Hippocampal formation (tissue), 2 donors: ENCODE measurements at regions not wholly inside any gene's neighbourhood (a gene's known extent, or its start where the extent isn't known, plus 50 kb on each side); places are given as distances from the start of the nearest gene placed in this dataset.

Experiments used
- DNase-seq, 2 donors: peaks; one replicate each; lab custom pipeline; 2025; lab: John Stamatoyannopoulos, UW

- no peak for DNase-seq
Measured at GRCh38 chr20:58111310-58112016, 117.0 kb downstream of the ANKRD60 start.

DNA sequence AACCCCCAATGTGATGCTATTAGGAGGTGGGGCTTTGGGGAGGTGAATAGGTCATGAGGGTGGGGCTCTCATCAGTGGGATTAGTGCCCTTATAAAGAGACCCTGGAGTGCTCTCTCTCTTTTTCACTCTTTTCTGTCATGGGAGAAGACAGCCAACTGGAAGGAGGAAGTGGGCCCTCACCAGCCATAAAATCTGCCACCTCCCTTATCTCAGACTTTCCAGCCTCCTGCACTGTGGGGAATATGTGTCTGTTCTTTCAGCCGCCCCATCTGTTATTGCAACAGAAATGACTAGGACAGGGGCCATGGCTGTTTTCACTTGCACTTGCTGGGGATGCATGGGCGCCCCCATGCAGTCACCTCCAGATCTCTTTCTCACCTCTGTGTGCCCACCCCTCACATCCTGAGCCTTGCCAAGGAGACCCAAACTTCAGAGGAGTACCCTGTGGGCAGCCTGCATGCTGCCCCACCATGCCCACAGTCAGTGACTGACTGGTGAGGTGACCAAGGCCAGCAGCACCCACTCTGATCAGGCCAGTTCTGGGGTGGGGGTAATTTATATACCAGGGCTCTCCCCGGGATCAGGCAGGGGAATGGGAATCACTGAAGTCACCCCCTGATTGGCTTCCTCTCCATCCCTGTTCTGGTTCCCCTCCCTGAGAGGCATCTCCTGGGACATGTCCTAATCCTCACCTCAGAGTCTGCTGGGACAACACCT, 118.4 kb downstream of the ANKRD60 start:
- DNase-seq: no peak

DNA sequence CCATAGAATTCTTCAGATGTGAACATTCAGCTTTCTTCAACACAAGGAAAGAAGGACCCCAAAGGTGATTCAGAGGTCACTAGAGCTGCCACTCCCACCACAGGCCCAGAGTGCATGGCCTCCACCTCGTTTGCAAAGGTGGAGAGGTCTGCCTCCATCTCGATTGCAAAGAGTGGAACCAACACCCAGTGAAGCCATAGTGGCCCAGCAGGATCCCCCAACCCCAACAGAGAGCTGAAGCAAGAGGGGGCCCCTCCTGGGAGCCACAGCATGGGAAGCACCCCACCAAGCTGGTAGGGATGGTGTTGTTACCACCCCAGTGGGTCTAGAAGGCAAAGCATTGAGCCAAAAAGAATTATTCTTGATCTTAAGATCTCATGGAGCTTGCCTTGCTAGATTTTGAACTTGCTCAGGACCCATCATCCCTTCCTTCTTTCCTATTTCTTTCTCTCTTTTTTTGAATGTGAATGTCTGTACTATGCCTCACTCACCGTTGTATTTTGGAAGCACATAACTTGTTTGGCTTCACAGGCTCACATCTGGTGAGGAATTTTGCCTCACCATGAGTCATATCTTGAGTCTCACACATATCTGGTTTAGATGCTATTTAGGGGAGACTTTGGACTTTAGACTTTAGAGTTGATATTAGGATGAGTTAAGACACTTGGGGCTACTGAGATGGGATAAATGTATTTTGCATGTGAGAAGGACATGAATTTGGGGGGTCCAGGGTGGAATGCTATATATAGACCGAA, 119.2 kb downstream of the ANKRD60 start:
- DNase-seq: no peak

- DNase-seq: no peak
Measured at GRCh38 chr20:58107533-58107932, 120.9 kb downstream of the ANKRD60 start.

- DNase-seq: no peak
Measured at GRCh38 chr20:58106143-58106750, 122.2 kb downstream of the ANKRD60 start.

DNA sequence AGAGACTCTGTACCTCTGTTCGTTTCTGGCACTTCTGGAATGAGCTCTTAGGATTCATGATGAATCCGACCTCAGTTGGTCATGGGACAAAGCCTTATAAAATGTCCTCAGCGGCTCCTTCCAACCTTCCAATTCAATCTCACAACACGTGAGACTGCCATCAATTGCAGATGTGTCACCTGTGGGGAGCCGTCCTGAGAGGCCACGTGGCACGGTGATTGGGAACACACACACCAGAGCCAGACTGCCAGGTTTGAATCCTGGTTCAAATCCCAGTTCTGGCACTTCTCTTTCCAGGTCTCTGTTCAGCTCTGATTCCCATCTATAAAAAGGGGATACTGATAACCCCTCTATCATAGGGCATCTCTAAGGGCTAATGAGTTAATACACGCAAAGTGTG, 124.5 kb downstream of the ANKRD60 start:
- DNase-seq: no peak

- no peak for DNase-seq
Measured at GRCh38 chr20:58103517-58103904, 124.9 kb downstream of the ANKRD60 start.

GRCh38 chr20:58102744-58103516, 125.5 kb downstream of the ANKRD60 start:
- no peak for DNase-seq

DNA sequence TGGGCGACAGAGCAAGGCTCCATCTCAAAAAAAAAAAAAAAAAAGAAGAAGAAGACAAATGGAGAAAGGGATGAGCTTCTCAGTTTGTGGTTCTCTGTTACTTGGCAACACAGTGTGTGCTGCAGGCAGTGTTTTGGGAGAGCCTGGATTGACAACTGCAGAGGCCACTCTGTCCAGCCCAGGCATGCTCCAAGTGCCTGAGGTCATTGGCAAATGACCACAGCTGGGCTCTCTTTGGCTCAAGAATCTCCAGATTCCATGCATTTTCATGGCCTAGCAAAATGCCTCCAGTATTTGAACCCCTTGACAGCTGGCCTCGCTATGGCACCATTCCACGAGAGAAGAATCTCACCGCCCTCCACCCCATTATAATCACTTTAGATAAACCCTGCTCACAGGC, 126.2 kb downstream of the ANKRD60 start:
- no peak for DNase-seq

- no peak for DNase-seq
Measured at GRCh38 chr20:58100731-58101356, 127.6 kb downstream of the ANKRD60 start.

GRCh38 chr20:58099956-58100730, 128.3 kb downstream of the ANKRD60 start:
- no peak for DNase-seq

GRCh38 chr20:58099291-58099935, 129.0 kb downstream of the ANKRD60 start:
- DNase-seq: no peak

DNA sequence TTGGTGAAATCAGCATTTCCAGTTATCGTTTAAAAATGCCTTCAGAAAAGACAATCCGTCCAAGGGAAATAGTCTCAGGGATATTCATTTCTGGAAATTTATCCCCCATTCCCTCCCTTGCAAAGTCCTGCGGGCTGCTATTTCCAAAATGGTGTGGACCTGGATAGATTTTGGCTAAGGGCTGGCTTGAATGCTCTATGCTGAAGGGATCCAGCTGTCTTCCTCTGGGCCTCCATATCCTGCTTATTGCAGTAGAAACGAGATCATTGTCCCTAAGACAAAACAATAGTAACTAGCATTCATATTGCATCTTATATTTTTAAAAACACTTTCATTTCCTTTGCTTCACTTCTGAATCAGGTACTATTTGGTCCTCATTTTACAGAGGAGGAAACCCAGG, 129.9 kb downstream of the ANKRD60 start:
- no peak for DNase-seq

- no peak for DNase-seq
Measured at GRCh38 chr20:58097943-58098342, 130.5 kb downstream of the ANKRD60 start.

DNA sequence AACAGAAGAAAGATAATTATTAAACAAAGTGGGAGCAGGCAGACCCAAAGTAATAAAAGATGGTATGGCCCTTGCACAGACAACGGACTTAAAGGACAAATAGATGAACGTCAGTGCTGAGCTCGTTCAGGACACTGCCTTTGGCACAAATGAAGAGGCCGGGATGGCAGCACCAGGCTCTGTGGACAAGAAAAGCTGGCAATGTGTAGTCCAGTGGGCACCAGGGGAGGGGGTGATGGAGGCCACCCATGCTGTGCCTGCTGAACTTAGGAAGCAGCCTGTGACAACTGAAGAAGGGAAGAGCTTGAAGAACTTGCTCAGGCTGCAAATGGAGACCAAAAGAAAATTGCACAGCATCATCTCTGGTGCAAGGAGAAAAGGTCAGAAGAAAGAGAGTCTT, 131.0 kb downstream of the ANKRD60 start:
- DNase-seq: no peak

- DNase-seq: no peak
Measured at GRCh38 chr20:58096880-58097423, 131.5 kb downstream of the ANKRD60 start.

DNA sequence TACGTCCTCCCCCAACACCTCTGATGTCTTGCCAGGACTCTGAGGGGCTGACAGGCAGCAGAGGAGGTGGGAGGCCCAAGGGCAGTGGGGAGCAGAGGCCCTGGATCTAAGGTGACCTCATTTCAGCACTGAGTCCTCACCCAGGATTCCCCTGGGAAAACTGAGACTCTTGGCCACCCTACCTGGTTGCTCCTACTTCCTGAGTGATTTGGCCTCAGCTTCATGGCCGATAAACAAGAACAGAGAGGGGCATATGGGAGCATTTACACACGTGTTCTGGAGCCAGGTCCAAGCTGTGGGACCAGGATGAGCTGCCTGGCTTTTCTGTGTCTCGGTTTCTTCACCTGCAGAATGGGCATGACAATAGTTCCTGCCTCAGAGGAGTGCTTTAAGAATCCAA, 133.8 kb downstream of the ANKRD60 start:
- no peak for DNase-seq

DNA sequence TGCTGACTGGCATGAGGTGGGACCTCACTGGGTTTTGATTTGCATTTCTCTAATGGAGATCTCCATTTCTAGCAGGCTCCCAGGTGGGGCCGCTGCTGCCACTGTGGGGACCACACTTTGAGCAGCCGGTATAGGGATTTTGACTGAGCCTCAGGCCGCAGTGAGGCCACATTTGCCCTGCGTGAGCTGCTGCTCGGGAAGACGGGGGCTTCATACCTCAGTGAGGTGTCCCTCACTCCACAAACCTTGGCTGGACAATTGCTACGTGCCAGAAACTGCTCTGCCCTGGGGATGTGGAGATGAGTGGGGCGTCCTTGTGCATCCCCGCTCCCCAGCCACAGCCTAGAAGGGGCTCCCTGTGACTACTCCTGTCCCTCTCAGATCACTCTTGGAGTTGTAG, 134.3 kb downstream of the ANKRD60 start:
- DNase-seq: no peak

DNA sequence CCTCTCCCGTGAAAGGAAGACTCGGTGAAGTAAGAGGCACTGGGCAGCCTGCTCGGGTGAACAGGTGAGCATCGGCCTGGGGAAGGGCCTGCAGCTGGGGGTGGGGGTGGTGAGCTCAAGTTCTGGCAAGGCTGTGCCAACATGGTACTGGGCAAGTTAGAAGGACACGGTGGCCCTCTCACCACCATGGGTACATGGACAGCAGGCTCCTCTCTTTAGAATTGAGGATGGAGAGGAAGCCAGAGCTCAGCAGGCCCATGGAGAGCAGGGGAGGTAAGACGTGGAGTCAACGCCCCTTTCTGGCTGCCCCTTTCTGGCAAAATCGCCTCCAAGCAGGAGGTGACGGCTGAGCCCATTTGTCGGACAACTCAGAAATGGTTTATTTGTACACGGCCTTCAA, 135.6 kb downstream of the ANKRD60 start:
- no peak for DNase-seq

GRCh38 chr20:58092353-58092752, 136.1 kb downstream of the ANKRD60 start:
- no peak for DNase-seq
